WTC11 (cell line): ENCODE measurements at regions not wholly inside any gene's neighbourhood (a gene's known extent, or its start where the extent isn't known, plus 50 kb on each side); places are given as distances from the start of the nearest gene placed in this dataset.

Experiments
- ATAC-seq: fragments of 200-7000 bp; cut with Tn5 transposase; 2 replicates; pipeline ENCODE4 v1.10.0; 2021; ENCODE audit warnings: mild to moderate bottlenecking, moderate library complexity
- CTCF ChIA-PET: fragments of 300-600 bp; sonication (Branson Sonifier 250); formaldehyde crosslinking; loops from one replicate; lab custom pipeline; 2021; ENCODE audit warnings: antibody characterized with exemption; lab: Charles Lee
- POLR2A ChIA-PET: fragments of 350-600 bp; sonication (Branson Sonifier 250); formaldehyde crosslinking; loops from one replicate; lab custom pipeline; 2021; ENCODE audit warnings: antibody characterized with exemption; lab: Charles Lee
- DNase-seq: peaks from one replicate; pipeline ENCODE4 v3.0.0; 2021; ENCODE audit warnings: low spot score
- H3K27ac Mint-ChIP-seq: 2 replicates; pipeline ENCODE4 v1.8.0; 2021; ENCODE audit warnings: mixed read lengths
- H3K27me3 Mint-ChIP-seq: 2 replicates; pipeline ENCODE4 v1.8.0; 2021; ENCODE audit warnings: low read depth, mild to moderate bottlenecking, moderate library complexity, mixed read lengths
- H3K36me3 Mint-ChIP-seq: 2 replicates; pipeline ENCODE4 v1.8.0; 2021; ENCODE audit warnings: mixed read lengths
- H3K4me1 Mint-ChIP-seq: 2 replicates; pipeline ENCODE4 v1.8.0; 2022; ENCODE audit warnings: mixed read lengths
- H3K4me3 Mint-ChIP-seq: 2 replicates; pipeline ENCODE4 v1.8.0; 2021; ENCODE audit warnings: mild to moderate bottlenecking, moderate library complexity, mixed read lengths
- H3K9me3 Mint-ChIP-seq: 2 replicates; pipeline ENCODE4 v1.8.0; 2021; ENCODE audit warnings: mixed read lengths
- CDX4 ChIP-seq: fragments of 250-450 bp; sonication (Bioruptor Pico); IDR thresholded peaks from 2 replicates; pipeline ENCODE4 v1.9.0; 2021; ENCODE audit warnings: moderate library complexity, mild to moderate bottlenecking, inconsistent platforms, borderline replicate concordance
- ELF4 ChIP-seq: sonication (generic); formaldehyde crosslinking; IDR thresholded peaks from 2 replicates; pipeline ENCODE4 v1.8.1; 2022; ENCODE audit warnings: low read depth, mild to moderate bottlenecking, moderate library complexity, missing genetic modification reagents
- ERG ChIP-seq: fragments of 250-450 bp; sonication (Bioruptor Pico); IDR thresholded peaks from 2 replicates; pipeline ENCODE4 v1.8.0; 2021; ENCODE audit warnings: mild to moderate bottlenecking
- HMGA2 ChIP-seq: fragments of 250-450 bp; sonication (Bioruptor Pico); IDR thresholded peaks from 2 replicates; pipeline ENCODE4 v1.4.0; 2021; ENCODE audit warnings: mild to moderate bottlenecking, moderate library complexity
- IRF2 ChIP-seq: sonication (generic); formaldehyde crosslinking; IDR thresholded peaks from 2 replicates; pipeline ENCODE4 v1.8.0; 2022; ENCODE audit warnings: low read depth, missing genetic modification reagents, borderline replicate concordance
- JUN ChIP-seq: sonication (generic); formaldehyde crosslinking; IDR thresholded peaks from 2 replicates; pipeline ENCODE4 v1.8.0; 2023; ENCODE audit warnings: mild to moderate bottlenecking, missing genetic modification reagents
- MAX ChIP-seq: sonication (generic); formaldehyde crosslinking; IDR thresholded peaks from 2 replicates; pipeline ENCODE4 v1.8.0; 2022; ENCODE audit warnings: mild to moderate bottlenecking, missing genetic modification reagents
- MLX ChIP-seq: sonication (generic); formaldehyde crosslinking; IDR thresholded peaks from 2 replicates; pipeline ENCODE4 v1.8.1; 2023; ENCODE audit warnings: mild to moderate bottlenecking, missing genetic modification reagents, moderate library complexity
- PRDM15 ChIP-seq: sonication (generic); formaldehyde crosslinking; IDR thresholded peaks from 2 replicates; pipeline ENCODE4 v1.8.0; 2022; ENCODE audit warnings: missing genetic modification reagents
- RELA ChIP-seq: sonication (generic); formaldehyde crosslinking; IDR thresholded peaks from 2 replicates; pipeline ENCODE4 v1.8.1; 2022; ENCODE audit warnings: missing genetic modification reagents, mild to moderate bottlenecking, borderline replicate concordance
- STAT6 ChIP-seq: sonication (generic); formaldehyde crosslinking; conservative IDR thresholded peaks from 2 replicates; pipeline ENCODE4 v1.8.1; 2023; ENCODE audit warnings: mild to moderate bottlenecking, low read depth, missing genetic modification reagents, moderate library complexity
- ZBTB21 ChIP-seq: sonication (generic); formaldehyde crosslinking; IDR thresholded peaks from 2 replicates; pipeline ENCODE4 v1.8.1; 2023; ENCODE audit warnings: mild to moderate bottlenecking, missing genetic modification reagents, borderline replicate concordance
- ZBTB43 ChIP-seq: sonication (generic); formaldehyde crosslinking; IDR thresholded peaks from 2 replicates; pipeline ENCODE4 v1.8.1; 2023; ENCODE audit warnings: mild to moderate bottlenecking, missing genetic modification reagents
- ZNF121 ChIP-seq: sonication (generic); formaldehyde crosslinking; IDR thresholded peaks from 2 replicates; pipeline ENCODE4 v1.8.0; 2023; ENCODE audit warnings: missing genetic modification reagents
- ZNF263 ChIP-seq: sonication (generic); formaldehyde crosslinking; IDR thresholded peaks from 2 replicates; pipeline ENCODE4 v1.8.1; 2022; ENCODE audit warnings: low read depth, mild to moderate bottlenecking, moderate library complexity, missing genetic modification reagents
- ZNF416 ChIP-seq: fragments of 250-450 bp; sonication (Bioruptor Pico); IDR thresholded peaks from 2 replicates; pipeline ENCODE4 v1.9.0; 2021; ENCODE audit warnings: mild to moderate bottlenecking, inconsistent platforms

- TF ChIP-seq ZNF263 (CRISPR knock-in tag) = no peak
- TF ChIP-seq PRDM15 (CRISPR knock-in tag) = no peak
- TF ChIP-seq MLX = no peak
- no peak for TF ChIP-seq ERG
- peaks cover 24% of the 10 kb centered on the region for H3K27me3 Mint-ChIP-seq
- no peak overlapping the region for H3K4me3 Mint-ChIP-seq
- H3K4me1 Mint-ChIP-seq = peaks cover 16% of the 10 kb centered on the region
- no peaks in the 10 kb centered on the region for H3K36me3 Mint-ChIP-seq
- no peak overlapping the region for H3K27ac Mint-ChIP-seq
- DNase-seq = no peak
- ChIA-PET POLR2A (no interaction called here), CTCF (no interaction called here)
- no peaks in the 10 kb centered on the region for H3K9me3 Mint-ChIP-seq
- ATAC-seq = no peak
Observed at GRCh38 chr9:89238424-89238823, 59.8 kb upstream of the SHC3 start.

GRCh38 chr9:89243296-89244061 lies 64.9 kb upstream of the SHC3 start:
- no peak overlapping the region for H3K4me3 Mint-ChIP-seq
- ChIA-PET POLR2A (no interaction called here), CTCF (no interaction called here)
- DNase-seq = no peak
- no peak overlapping the region for H3K27ac Mint-ChIP-seq
- no peaks in the 10 kb centered on the region for H3K36me3 Mint-ChIP-seq
- H3K4me1 Mint-ChIP-seq = peaks cover 15% of the 10 kb centered on the region
- TF ChIP-seq HMGA2 (CRISPR knock-in tag) (no peak), IRF2 (CRISPR knock-in tag) (no peak), ZNF416 (CRISPR knock-in tag) (no peak), ERG (no peak), ZBTB21 (CRISPR knock-in tag) (no peak), MAX (CRISPR knock-in tag) (no peak), ELF4 (no peak)
- TF ChIP-seq, all 79 proteins: peak for 0
- Mint-ChIP-seq H3K9me3 (no peaks in the 10 kb centered on the region), H3K27me3 (no peaks in the 10 kb centered on the region)
- no peak for ATAC-seq

GRCh38 chr9:89246840-89247239 lies 64.2 kb upstream of the CKS2 start:
- peak; percentile 43; the same call in 1 of the 2 replicates for ATAC-seq
- CTCF ChIA-PET = interaction anchor here (1.0 kb wide), 1 partner anchor 32 kb away, joined by 5 read pairs; no protein-coding TSS in a partner anchor
- peaks cover 15% of the 10 kb centered on the region for H3K4me1 Mint-ChIP-seq
- peaks cover 1% of the 10 kb centered on the region for H3K9me3 Mint-ChIP-seq
- no peak overlapping the region for H3K4me3 Mint-ChIP-seq
- no peak for DNase-seq
- 0 out of 2 replicates have a peak overlapping the region, but pooled peaks have one; percentile 20 for H3K27ac Mint-ChIP-seq
- no peaks in the 10 kb centered on the region for H3K27me3 Mint-ChIP-seq
- peaks cover under 1% of the 10 kb centered on the region for H3K36me3 Mint-ChIP-seq
- POLR2A ChIA-PET = no interaction called here
- no peak for TF ChIP-seq CDX4 (CRISPR knock-in tag)
- TF ChIP-seq JUN (CRISPR knock-in tag) = no peak
- no peak for TF ChIP-seq STAT6 (CRISPR knock-in tag)
- TF ChIP-seq ZNF121 (CRISPR knock-in tag) = no peak
- no peak for TF ChIP-seq RELA (CRISPR knock-in tag)
- no peak for TF ChIP-seq ZBTB43 (CRISPR knock-in tag)
- TF ChIP-seq ERG = no peak
